IMR-90 (cell line): ENCODE measurements at regions not wholly inside any gene's neighbourhood (a gene's known extent, or its start where the extent isn't known, plus 50 kb on each side); places are given as distances from the start of the nearest gene placed in this dataset.

ENCODE experiments used
- ATAC-seq: fragments of 200-7000 bp; cut with Tn5 transposase; 2 replicates; pipeline ENCODE4 v1.9.1; 2020; ENCODE audit warnings: low read depth, mild to moderate bottlenecking, moderate library complexity
- BruUV-seq: library from RNA; stranded (reverse); fragments of 400-500 nt; replicated peaks from 2 replicates; lab custom pipeline; 2021; lab: Mats Ljungman, UMichigan
- CTCF ChIA-PET: fragments of 300-600 bp; formaldehyde crosslinking; extraction: SDS; loops from one replicate; lab custom pipeline; 2021; ENCODE audit warnings: antibody characterized with exemption; lab: Yijun Ruan, JAX
- POLR2A ChIA-PET: fragments of 300-600 bp; sonication (Branson Sonifier 250); formaldehyde crosslinking; loops from one replicate; lab custom pipeline; 2022; ENCODE audit warnings: antibody characterized with exemption; ENCODE audit not compliant: unreplicated experiment; lab: Charles Lee
- DNase-seq: peaks from one replicate; pipeline ENCODE4 v3.0.0; 2013
- H2AFZ ChIP-seq: replicated peaks from 2 replicates; pipeline ENCODE3; 2013; ENCODE audit warnings: low read length, mild to moderate bottlenecking; ENCODE audit not compliant: poor library complexity
- H2AK5ac ChIP-seq: 2 replicates; pipeline ENCODE4 v1.6.1; 2013; ENCODE audit warnings: low read depth, low read length, inconsistent platforms
- H2AK9ac ChIP-seq: replicated peaks from 2 replicates; pipeline ENCODE3; 2013; ENCODE audit warnings: mild to moderate bottlenecking, low read depth, low read length, moderate library complexity; ENCODE audit not compliant: poor library complexity
- H2BK120ac ChIP-seq: 2 replicates; pipeline ENCODE4 v1.6.1; 2013; ENCODE audit warnings: low read depth, low read length, inconsistent platforms
- H2BK15ac ChIP-seq: 3 replicates; pipeline ENCODE4 v1.6.1; 2013; ENCODE audit warnings: low read depth, low read length, inconsistent platforms
- H2BK20ac ChIP-seq: 2 replicates; pipeline ENCODE4 v1.6.1; 2013; ENCODE audit warnings: low read depth, mild to moderate bottlenecking, inconsistent platforms, low read length, moderate library complexity
- H2BK5ac ChIP-seq: 2 replicates; pipeline ENCODE4 v1.6.1; 2013; ENCODE audit warnings: mild to moderate bottlenecking, low read depth, low read length, inconsistent platforms; ENCODE audit not compliant: poor library complexity, severe bottlenecking
- H3K14ac ChIP-seq: replicated peaks from 2 replicates; pipeline ENCODE4 v1.6.1; 2013; ENCODE audit warnings: low read depth, low read length, inconsistent platforms
- H3K18ac ChIP-seq: 2 replicates; pipeline ENCODE4 v1.6.1; 2013; ENCODE audit warnings: low read depth, low read length, control low read depth
- H3K23ac ChIP-seq: 2 replicates; pipeline ENCODE4 v1.6.1; 2013; ENCODE audit warnings: low read depth, low read length, inconsistent platforms
- H3K27ac ChIP-seq: 2 replicates; pipeline ENCODE4 v1.5.1; 2013; ENCODE audit warnings: mild to moderate bottlenecking, control low read depth, low read length; ENCODE audit not compliant: insufficient read depth
- H3K27me3 ChIP-seq: 2 replicates; pipeline ENCODE4 v1.6.1; 2013; ENCODE audit warnings: low read length; ENCODE audit not compliant: control insufficient read depth, insufficient read depth
- H3K36me3 ChIP-seq: 2 replicates; pipeline ENCODE4 v1.6.1; 2013; ENCODE audit warnings: low read length, mixed read lengths; ENCODE audit not compliant: control insufficient read depth, insufficient read depth
- H3K4ac ChIP-seq: 2 replicates; pipeline ENCODE4 v1.6.1; 2013; ENCODE audit warnings: low read depth, low read length, inconsistent platforms
- H3K4me1 ChIP-seq: 2 replicates; pipeline ENCODE4 v1.6.1; 2013; ENCODE audit warnings: low read length, mixed read lengths; ENCODE audit not compliant: control insufficient read depth, insufficient read depth
- H3K4me2 ChIP-seq: 2 replicates; pipeline ENCODE4 v1.6.1; 2013; ENCODE audit warnings: low read depth, mild to moderate bottlenecking, control low read depth, low read length, moderate library complexity
- H3K4me3 ChIP-seq: 2 replicates; pipeline ENCODE4 v1.5.1; 2013; ENCODE audit warnings: low read depth, mild to moderate bottlenecking, control low read depth, low read length, moderate library complexity; ENCODE audit not compliant: insufficient read depth
- H3K56ac ChIP-seq: 2 replicates; pipeline ENCODE4 v1.6.1; 2013; ENCODE audit warnings: low read length, inconsistent platforms; ENCODE audit not compliant: insufficient read depth; ENCODE audit errors: extremely low read depth
- H3K79me1 ChIP-seq, 2 experiments: 2 replicates each; pipeline ENCODE4 v1.6.1; 2013; ENCODE audit warnings: low read length in 2 of 2, inconsistent platforms in 1 of 2, low read depth in 1 of 2
- H3K9ac ChIP-seq: 2 replicates; pipeline ENCODE4 v1.6.1; 2013; ENCODE audit warnings: low read depth, low read length, control low read depth
- H3K9me1 ChIP-seq: 2 replicates; pipeline ENCODE4 v1.6.1; 2013; ENCODE audit warnings: low read length, inconsistent platforms; ENCODE audit not compliant: insufficient read depth
- H3K9me3 ChIP-seq: 2 replicates; pipeline ENCODE4 v1.6.1; 2013; ENCODE audit warnings: low read length; ENCODE audit not compliant: control insufficient read depth, insufficient read depth
- H4K20me1 ChIP-seq: 2 replicates; pipeline ENCODE4 v1.6.1; 2013; ENCODE audit warnings: low read length, inconsistent platforms; ENCODE audit not compliant: insufficient read depth
- H4K5ac ChIP-seq: 2 replicates; pipeline ENCODE4 v1.6.1; 2013; ENCODE audit warnings: mild to moderate bottlenecking, low read depth, low read length, control low read depth
- H4K8ac ChIP-seq, 2 experiments: 2 replicates each; pipeline ENCODE4 v1.6.1; 2013; ENCODE audit warnings: low read depth in 2 of 2, low read length in 2 of 2, control low read depth in 1 of 2, inconsistent platforms in 1 of 2
- H4K91ac ChIP-seq: 2 replicates; pipeline ENCODE4 v1.6.1; 2013; ENCODE audit warnings: low read depth, low read length, inconsistent platforms; ENCODE audit not compliant: insufficient read depth
- BHLHE40 ChIP-seq: fragments of 150-350 bp; IDR thresholded peaks from 2 replicates; pipeline ENCODE4 v1.6.1; 2016; ENCODE audit warnings: mild to moderate bottlenecking, low read depth, low read length
- ELK1 ChIP-seq: fragments of 150-350 bp; IDR thresholded peaks from 2 replicates; pipeline ENCODE4 v1.6.1; 2016; ENCODE audit warnings: low read depth, mild to moderate bottlenecking, low read length, moderate library complexity, borderline replicate concordance
- NFE2L2 ChIP-seq: fragments of 150-350 bp; IDR thresholded peaks from 2 replicates; pipeline ENCODE4 v1.6.1; 2016; ENCODE audit warnings: low read depth, mild to moderate bottlenecking, low read length
- WGBS, 2 experiments: methylation state at CpG; one replicate each; pipeline versions ENCODE4 v1.1.5 to v1.1.7; 2013; ENCODE audit warnings: missing lambda C conversion rate in 2 of 2; ENCODE audit not compliant: insufficient read length in 1 of 2; ENCODE audit errors: extremely low coverage in 2 of 2; 5-methylcytosine and 5-hydroxymethylcytosine counted together
- dilution Hi-C: fragments of 300-500 bp; cut with HindIII; formaldehyde crosslinking; loops from one replicate; pipeline ENCODE4 v1.14.3; 2018; ENCODE audit warnings: low sequenced_read_pairs; ENCODE audit not compliant: unreplicated experiment
- in situ Hi-C: fragments of 300-500 bp; cut with MboI; formaldehyde crosslinking; loops from 3 replicates; pipeline ENCODE4 v1.14.3; 2019; ENCODE audit warnings: low sequenced_read_pairs, inconsistent platforms, mixed read lengths
- intact Hi-C: fragments of 100-400 bp; cut with micrococcal nuclease; formaldehyde crosslinking; loops from 2 replicates; pipeline ENCODE4 v1.10.0; 2022

GRCh38 chr10:125513429-125514182 lies 169.4 kb downstream of the TEX36 start:
- H3K4me3 ChIP-seq, result no peak overlapping the region
- WGBS, 2 experiments, result 55% methylated on average over 5 of the region's 11 CpGs; no CpG with 5 or more reads in 1 of the 2 experiments
- H3K56ac ChIP-seq, result no peak overlapping the region
- H3K14ac ChIP-seq, result no peak overlapping the region
- H4K20me1 ChIP-seq, result no peaks in the 10 kb centered on the region
- no peak overlapping the region for H3K27ac ChIP-seq
- dilution Hi-C loops (no loop called here), in situ Hi-C loops (no loop called here), intact Hi-C loops (no loop called here)
- no peak overlapping the region for H2BK20ac ChIP-seq
- no peak for DNase-seq
- no peaks in the 10 kb centered on the region for H3K36me3 ChIP-seq
- H3K18ac ChIP-seq, result no peak overlapping the region
- no peak overlapping the region for H2BK120ac ChIP-seq
- H3K9me3 ChIP-seq, result no peaks in the 10 kb centered on the region
- ChIA-PET CTCF (no interaction called here), POLR2A (no interaction called here)
- no peaks in the 10 kb centered on the region; the same call in 1 of the 2 replicates for H3K27me3 ChIP-seq
- H3K79me1 ChIP-seq, result no peaks in the 10 kb centered on the region
- H3K4me2 ChIP-seq, result no peak overlapping the region
- H2AK9ac ChIP-seq, result no peak overlapping the region
- no peak overlapping the region for H2BK15ac ChIP-seq
- no TSS peak for BruUV-seq
- ATAC-seq, result no peak
- H3K9ac ChIP-seq, result no peak overlapping the region
- 0 out of 2 replicates have a peak, but pooled peaks have one; percentile 24 for TF ChIP-seq NFE2L2
- TF ChIP-seq BHLHE40, result no peak
- TF ChIP-seq ELK1, result no peak
- no peaks in the 10 kb centered on the region for H3K4me1 ChIP-seq
- no peak overlapping the region for H4K8ac ChIP-seq
- no peak overlapping the region for H4K5ac ChIP-seq
- H3K9me1 ChIP-seq, result no peaks in the 10 kb centered on the region
- H3K23ac ChIP-seq, result no peak overlapping the region
- no peak overlapping the region for H2AK5ac ChIP-seq
- no peak overlapping the region for H2BK5ac ChIP-seq
- no peak overlapping the region for H2AFZ ChIP-seq
- H3K4ac ChIP-seq, result no peak overlapping the region
- H4K91ac ChIP-seq, result no peak overlapping the region
